ENCODE measurements at regions not wholly inside any gene's neighbourhood (a gene's known extent, or its start where the extent isn't known, plus 50 kb on each side); places are given as distances from the start of the nearest gene placed in this dataset.

DNA sequence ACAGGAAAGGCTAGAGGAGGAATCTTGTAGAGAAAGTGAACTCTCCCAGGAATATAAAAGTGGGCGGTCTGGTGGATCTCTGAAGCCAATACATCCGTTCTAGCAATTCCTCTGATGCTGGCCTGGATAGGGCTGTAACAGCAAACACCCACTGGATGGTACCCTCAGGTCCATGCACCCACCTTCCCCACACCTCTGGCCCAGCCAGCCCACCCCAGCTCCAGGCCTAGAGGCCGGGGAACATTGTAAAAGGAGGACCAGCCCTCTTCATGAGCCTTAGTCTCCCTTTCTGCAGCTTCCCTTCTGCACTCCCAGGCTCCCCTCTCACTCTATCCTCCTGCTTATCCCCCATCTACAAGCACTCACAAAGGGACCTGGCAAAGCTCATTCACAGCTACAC, 443.9 kb downstream of the BUD13 start:
- TF ChIP-seq, protein P1, sequence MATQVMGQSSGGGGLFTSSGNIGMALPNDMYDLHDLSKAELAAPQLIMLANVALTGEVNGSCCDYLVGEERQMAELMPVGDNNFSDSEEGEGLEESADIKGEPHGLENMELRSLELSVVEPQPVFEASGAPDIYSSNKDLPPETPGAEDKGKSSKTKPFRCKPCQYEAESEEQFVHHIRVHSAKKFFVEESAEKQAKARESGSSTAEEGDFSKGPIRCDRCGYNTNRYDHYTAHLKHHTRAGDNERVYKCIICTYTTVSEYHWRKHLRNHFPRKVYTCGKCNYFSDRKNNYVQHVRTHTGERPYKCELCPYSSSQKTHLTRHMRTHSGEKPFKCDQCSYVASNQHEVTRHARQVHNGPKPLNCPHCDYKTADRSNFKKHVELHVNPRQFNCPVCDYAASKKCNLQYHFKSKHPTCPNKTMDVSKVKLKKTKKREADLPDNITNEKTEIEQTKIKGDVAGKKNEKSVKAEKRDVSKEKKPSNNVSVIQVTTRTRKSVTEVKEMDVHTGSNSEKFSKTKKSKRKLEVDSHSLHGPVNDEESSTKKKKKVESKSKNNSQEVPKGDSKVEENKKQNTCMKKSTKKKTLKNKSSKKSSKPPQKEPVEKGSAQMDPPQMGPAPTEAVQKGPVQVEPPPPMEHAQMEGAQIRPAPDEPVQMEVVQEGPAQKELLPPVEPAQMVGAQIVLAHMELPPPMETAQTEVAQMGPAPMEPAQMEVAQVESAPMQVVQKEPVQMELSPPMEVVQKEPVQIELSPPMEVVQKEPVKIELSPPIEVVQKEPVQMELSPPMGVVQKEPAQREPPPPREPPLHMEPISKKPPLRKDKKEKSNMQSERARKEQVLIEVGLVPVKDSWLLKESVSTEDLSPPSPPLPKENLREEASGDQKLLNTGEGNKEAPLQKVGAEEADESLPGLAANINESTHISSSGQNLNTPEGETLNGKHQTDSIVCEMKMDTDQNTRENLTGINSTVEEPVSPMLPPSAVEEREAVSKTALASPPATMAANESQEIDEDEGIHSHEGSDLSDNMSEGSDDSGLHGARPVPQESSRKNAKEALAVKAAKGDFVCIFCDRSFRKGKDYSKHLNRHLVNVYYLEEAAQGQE (IDR thresholded peaks at IDR 0.05; ENCODE audit: unreplicated experiment), result no peak
- TF ChIP-seq, protein P2, sequence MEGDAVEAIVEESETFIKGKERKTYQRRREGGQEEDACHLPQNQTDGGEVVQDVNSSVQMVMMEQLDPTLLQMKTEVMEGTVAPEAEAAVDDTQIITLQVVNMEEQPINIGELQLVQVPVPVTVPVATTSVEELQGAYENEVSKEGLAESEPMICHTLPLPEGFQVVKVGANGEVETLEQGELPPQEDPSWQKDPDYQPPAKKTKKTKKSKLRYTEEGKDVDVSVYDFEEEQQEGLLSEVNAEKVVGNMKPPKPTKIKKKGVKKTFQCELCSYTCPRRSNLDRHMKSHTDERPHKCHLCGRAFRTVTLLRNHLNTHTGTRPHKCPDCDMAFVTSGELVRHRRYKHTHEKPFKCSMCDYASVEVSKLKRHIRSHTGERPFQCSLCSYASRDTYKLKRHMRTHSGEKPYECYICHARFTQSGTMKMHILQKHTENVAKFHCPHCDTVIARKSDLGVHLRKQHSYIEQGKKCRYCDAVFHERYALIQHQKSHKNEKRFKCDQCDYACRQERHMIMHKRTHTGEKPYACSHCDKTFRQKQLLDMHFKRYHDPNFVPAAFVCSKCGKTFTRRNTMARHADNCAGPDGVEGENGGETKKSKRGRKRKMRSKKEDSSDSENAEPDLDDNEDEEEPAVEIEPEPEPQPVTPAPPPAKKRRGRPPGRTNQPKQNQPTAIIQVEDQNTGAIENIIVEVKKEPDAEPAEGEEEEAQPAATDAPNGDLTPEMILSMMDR (conservative IDR thresholded peaks at IDR 0.05; ENCODE audit: low read depth in 2 of 2), result no peak
- TF ChIP-seq EZH2phosphoT487 (IDR thresholded peaks at IDR 0.05; ENCODE audit: unreplicated experiment), result no peak
- no peak for TF ChIP-seq NANOG (IDR thresholded peaks at IDR 0.05; ENCODE audit: borderline replicate concordance)
- no peak for TF ChIP-seq CREB1 (CRISPR knock-in tag; IDR thresholded peaks at IDR 0.05; ENCODE audit: low read depth)
- no peak for TF ChIP-seq POLR2AphosphoS5 (IDR thresholded peaks at IDR 0.05; ENCODE audit: low read depth)
